Breast epithelium (tissue), 3 donors: ENCODE measurements at regions not wholly inside any gene's neighbourhood (a gene's known extent, or its start where the extent isn't known, plus 50 kb on each side); places are given as distances from the start of the nearest gene placed in this dataset.

Experiments used
- CTCF ChIP-seq, 3 donors: fragments of 450-650 bp; IDR thresholded peaks; one replicate each; pipeline ENCODE4 v1.5.1; 2016 to 2017; ENCODE audit warnings: antibody characterized with exemption in 3 of 3, mild to moderate bottlenecking in 3 of 3, moderate library complexity in 3 of 3
- POLR2A ChIP-seq: fragments of 450-650 bp; IDR thresholded peaks from one replicate; pipeline ENCODE4 v1.6.1; 2016; ENCODE audit warnings: antibody characterized with exemption, mild to moderate bottlenecking, moderate library complexity
- POLR2AphosphoS5 ChIP-seq, 3 donors: sonication (generic); formaldehyde crosslinking; IDR thresholded peaks; one replicate each; pipeline ENCODE4 v1.6.1; 2017; ENCODE audit warnings: antibody characterized with exemption in 3 of 3

DNA sequence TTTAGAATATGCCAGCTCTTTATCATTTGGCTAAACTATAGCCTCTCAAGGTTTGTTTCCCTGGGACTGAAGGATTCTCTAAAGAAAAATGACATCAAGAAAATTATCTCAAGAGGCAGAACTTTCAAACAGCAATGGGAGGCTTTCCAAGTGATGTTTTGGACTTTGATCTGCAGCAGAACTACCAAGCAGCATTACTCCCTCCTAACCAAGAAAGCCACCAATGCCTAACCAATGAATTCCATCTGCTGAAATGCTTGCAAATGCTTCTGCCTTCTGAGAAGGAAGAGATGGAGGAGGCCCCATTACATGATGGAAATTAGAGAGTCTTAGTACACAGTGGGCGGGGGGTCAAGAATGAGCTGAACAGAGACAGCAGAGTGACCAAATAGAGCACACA, 95.1 kb upstream of the SLC35G4 start:
- TF ChIP-seq CTCF (IDR thresholded peaks at IDR 0.05): no peak
- no peak for TF ChIP-seq POLR2A
- no peak for TF ChIP-seq POLR2AphosphoS5 (IDR thresholded peaks at IDR 0.05)
